ENCODE measurements at regions not wholly inside any gene's neighbourhood (a gene's known extent, or its start where the extent isn't known, plus 50 kb on each side); places are given as distances from the start of the nearest gene placed in this dataset.
"Not testable (repeated sequence)": the region's sequence is repeated elsewhere in the genome, so short reads cannot be mapped to it uniquely, and the experiment has no call there.

DNA sequence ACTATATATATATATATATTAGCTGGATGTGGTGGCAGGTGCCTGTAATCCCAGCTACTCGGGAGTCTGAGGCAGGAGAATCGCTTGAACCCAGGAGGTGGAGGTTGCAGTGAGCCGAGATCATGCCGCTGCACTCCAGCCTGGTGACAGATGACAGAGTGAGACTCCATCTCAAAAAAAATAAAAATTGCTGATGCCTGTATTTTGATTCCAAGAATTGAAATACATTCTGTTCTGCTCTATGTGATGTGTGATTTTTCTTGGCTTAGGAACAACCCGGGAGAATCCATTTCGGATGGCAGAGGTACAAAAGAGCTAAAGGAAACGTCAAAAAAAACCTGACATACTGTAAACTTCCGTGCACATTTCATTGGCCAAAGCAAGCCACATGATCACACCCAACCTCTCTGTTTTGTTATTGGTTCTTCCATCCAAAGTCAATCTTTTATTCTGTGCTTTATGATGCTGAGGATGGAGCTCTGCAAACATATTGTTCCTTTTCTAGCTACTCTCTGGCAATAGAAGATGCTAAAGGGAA, 478.1 kb upstream of the MAP2 start:
- no peak for DNase-seq

DNA sequence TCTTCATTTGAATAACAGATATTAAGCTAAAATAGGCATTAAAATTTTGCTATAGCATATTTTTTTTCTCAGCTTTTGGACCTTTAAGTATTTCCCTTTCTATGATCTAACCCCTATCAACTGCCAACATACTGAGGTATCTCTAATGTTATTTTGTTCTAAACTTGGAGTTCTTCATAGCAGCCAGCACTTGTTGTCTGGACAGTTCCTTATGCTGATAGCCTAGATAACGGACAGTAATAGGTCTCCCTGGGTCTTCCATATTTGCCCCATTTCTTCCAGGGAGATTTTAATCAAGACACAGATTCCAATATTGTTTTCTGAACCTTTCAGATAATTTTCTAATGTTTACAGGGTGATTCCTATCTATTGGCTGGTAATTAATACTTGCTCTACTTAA, 475.8 kb upstream of the MAP2 start:
- DNase-seq, result no peak

- DNase-seq, result no peak
Observed at GRCh38 chr2:208970070-208970469, 453.8 kb upstream of the MAP2 start.

- DNase-seq, result no peak
Observed at GRCh38 chr2:208977582-208977981, 446.3 kb upstream of the MAP2 start.

DNA sequence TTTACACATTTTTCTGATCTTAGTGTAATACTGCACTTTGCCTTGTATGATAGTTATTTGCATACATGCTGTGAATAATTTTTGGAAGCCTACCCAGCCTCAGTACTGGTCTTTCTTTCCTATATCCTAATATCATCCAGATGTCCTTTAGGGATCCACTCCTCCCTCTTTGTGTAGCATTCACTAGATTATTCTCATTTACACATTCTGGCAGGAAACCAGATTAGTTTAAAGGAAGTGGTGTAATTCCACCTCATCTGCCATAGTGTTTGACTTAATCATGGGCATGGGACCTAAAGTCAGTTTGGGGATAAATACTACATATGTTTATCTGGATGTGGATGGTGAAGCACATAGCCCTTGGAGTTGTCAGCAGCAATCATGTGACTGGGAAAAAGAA, 444.9 kb upstream of the MAP2 start:
- no peak for DNase-seq

- DNase-seq, result no peak
Observed at GRCh38 chr2:208980321-208980720, 443.5 kb upstream of the MAP2 start.

DNA sequence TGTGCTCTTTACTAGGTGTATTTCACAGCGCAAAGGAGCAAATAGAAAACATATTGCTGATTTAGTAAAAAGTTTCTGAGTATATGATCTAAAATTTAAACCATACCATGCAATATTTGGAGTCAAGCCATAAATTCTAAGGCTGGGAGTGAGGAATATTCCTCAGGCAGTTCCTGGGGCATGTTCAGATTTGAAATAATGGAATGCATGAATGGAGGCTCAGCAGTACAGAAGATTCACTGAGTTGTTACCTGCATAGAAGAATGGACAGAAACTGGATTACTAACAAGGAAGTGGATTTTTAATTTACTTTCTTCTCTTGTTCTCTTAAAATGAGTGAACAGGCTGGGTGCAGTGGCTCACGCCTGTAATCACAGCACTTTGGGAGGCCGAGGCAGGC, 441.0 kb upstream of the MAP2 start:
- no peak for DNase-seq

- DNase-seq, result no peak
Observed at GRCh38 chr2:208983486-208983885, 440.4 kb upstream of the MAP2 start.

DNA sequence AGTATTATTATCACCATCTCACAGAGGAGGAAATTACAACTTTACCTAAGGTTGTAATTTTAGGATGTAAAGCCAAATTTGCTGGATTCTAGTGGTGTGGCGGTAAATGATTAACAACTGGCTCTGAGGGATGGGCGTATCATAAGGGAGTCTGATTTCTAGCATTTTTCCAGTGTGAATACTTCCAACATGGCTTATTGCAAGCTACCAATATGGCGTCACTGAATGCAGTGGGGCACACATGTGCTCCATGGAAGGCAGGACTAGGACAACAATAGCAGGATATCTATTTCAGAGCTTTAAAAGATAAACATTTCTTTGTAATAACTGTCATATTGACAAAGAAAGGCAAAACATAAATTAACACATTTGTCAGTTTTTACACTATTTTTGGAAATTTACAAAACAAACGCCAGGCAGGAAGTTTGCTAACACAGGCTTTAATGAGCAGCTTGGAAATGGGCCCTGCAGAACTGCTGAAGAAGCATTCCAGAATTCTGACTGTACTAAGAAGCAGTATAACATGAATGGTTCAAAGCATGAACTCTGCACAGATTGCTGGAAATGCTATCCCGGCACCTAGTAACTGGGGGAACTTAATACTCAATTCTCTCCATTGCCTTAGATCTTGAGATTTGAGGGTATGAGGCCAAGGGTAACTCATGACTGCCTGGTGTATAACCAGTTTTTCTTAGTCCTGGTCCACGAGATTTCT, 439.3 kb upstream of the MAP2 start:
- no peak for DNase-seq

DNA sequence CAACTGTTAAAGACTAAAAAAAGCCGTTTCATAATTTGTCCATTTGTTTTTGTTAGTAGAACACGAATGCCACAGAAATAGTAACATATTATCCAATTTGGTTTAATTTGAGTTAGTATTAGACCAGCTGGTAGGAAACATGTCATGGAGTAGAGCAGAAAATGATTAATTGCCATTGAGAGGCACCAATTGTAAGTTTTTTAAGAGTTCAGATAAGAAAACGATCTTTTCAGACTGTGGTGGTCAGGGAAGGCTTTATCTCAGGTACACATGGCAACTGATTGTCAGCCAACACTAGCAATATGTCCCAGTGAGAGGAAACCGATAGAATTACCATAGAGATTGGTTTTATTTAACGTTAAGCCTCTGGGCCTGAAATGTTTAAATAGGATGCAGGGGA, 438.2 kb upstream of the MAP2 start:
- no peak for DNase-seq

GRCh38 chr2:208990716-208991115, 433.1 kb upstream of the MAP2 start:
- DNase-seq, result no peak

- DNase-seq, result no peak
Observed at GRCh38 chr2:208999911-209000310, 423.9 kb upstream of the MAP2 start.

DNA sequence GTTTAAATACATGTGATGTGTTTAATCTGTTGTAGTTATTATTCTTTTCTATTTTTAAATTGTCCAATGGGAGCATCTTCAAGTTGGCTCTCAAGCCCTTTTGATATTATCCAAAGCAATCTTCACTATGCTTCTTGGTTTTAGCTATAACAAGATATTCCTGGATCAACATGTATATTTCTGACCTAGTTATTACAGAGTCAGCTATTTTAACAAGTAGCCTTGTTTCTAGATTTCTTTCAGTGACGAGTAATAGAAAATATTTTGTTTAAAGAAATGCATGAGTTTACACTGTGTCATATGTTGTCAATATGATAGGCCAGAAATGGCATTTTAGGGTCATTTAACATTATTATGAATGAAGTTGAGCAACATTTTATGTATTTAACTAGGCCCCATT, 421.8 kb upstream of the MAP2 start:
- no peak for DNase-seq

GRCh38 chr2:209005371-209005770, 418.5 kb upstream of the MAP2 start:
- no peak for DNase-seq

DNA sequence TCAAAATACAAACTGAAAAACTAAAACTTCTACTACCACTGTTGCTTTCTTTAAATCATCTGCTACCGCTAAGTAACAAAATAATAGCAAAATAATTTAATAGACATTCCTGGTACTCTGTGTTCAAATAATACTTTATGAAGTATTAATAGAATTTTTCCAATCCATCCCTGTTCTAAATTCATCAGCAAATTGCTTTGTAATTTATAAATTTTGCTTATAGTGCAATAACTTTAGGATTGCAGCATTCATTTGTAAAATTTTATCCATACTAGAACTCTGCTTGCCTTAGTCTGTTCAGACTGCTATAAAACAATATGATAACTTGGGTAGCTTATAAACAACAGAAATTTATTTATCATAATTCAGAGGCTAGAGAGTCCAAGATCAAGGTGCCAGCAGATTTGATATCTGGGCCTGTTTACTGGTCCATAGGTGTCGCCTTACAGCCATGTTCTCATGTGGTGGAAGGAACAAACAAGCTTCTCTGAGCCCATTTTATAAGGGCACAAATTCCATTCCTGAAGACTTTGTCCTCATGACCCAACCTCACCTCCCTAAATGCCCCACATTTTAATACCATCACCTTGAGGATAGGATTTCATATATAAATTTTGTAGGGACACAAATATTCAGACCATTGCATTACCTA, 415.1 kb upstream of the MAP2 start:
- DNase-seq, result no peak

- DNase-seq, result not testable (repeated sequence)
Observed at GRCh38 chr2:209018633-209019032, 405.2 kb upstream of the MAP2 start.

DNA sequence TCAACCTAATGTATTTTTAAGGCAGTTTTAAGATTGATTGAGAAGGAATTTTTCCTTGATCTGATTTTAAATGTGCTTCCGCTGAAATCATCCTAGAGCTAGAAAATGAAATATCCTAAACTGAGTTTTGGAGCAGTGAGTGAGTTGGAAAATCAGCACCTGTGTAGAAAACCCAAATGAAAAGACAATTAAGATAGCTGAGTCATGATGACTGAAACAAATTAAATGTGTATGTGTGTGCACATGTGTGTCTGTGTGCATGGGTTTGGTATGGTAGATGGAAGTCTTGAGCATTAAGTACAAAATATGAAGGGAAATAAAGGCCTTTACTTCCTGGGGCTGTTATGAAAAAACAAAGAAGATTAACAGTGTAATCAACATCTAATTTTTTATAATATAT, 394.6 kb upstream of the MAP2 start:
- no peak for DNase-seq

GRCh38 chr2:209044307-209044706, 379.5 kb upstream of the MAP2 start:
- DNase-seq, result no peak

DNA sequence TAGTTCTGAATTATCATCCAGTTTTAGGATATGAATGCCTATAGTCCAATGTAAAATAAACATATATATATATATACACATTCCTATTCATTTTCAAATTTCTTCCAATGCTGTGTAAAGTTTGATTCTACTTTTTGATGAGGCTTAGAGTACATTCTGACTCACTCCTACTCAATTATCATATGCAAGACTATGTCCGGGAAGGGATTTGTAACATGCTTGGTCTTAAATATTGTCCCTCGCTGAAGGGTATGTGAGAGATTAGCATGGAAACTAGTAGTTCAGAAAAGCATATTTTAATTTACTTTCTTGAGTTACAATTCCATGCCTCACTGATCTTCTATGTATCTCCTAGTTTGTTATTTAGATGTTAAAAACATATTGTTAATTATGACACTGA, 377.7 kb upstream of the MAP2 start:
- no peak for DNase-seq

- no peak for DNase-seq
Observed at GRCh38 chr2:209049608-209050007, 374.2 kb upstream of the MAP2 start.

DNA sequence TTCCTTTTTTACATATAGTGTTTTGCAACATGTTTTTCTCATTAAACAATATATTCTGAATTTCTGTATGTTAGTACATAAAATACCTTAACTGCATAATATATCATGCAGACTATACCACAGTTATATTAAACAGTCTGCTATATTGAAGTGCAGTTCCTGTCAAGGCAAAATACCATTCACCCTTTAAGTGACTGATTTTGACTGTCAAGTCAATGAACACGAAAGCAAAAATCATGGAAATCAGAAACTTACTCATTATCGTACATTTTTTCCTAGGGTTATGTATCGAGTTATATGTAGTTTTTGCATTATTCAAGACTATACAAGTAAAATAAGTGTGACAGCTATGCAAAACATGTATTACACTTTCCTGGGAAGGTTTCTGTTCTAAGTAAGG, 361.6 kb upstream of the MAP2 start:
- DNase-seq, result no peak

- DNase-seq, result no peak
Observed at GRCh38 chr2:209070262-209070661, 353.6 kb upstream of the MAP2 start.

GRCh38 chr2:209073151-209073550, 350.7 kb upstream of the MAP2 start:
- no peak for DNase-seq

- DNase-seq, result no peak
Observed at GRCh38 chr2:209074711-209075110, 349.1 kb upstream of the MAP2 start.

DNA sequence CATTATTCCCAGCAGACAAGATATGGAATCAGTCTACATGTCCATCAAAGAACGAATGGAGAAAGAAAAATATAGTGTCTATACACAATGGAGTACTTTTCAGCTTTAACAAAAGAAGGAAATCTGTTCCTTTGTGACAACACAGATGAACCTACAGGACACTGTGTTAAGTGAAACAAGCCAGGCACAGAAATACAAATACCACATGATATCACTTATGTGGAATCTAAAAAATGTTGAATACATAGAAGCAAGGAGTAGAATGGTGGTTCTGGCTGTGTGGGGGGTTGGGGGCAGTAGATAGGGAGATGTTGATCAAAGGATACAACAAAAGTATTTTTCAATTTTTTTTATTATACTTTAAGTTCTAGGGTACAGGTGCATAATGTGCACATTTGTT, 347.7 kb upstream of the MAP2 start:
- DNase-seq, result no peak
